Peyer's patch (tissue), 4 donors: ENCODE measurements at regions not wholly inside any gene's neighbourhood (a gene's known extent, or its start where the extent isn't known, plus 50 kb on each side); places are given as distances from the start of the nearest gene placed in this dataset.
"Not testable (repeated sequence)": the region's sequence is repeated elsewhere in the genome, so short reads cannot be mapped to it uniquely, and the experiment has no call there.

ENCODE experiments used
- DNase-seq, 3 donors: peaks; one replicate each; pipeline ENCODE4 v3.0.0-alpha.2; 2017 to 2019
- H3K27ac ChIP-seq, 4 donors: fragments of 200-600 bp; sonication (generic); one replicate each; pipeline ENCODE4 v1.5.1; 2016 to 2019
- H3K27me3 ChIP-seq, 2 donors: fragments of 200-600 bp; sonication (generic); one replicate each; pipeline ENCODE4 v1.5.1; 2019
- H3K36me3 ChIP-seq, 3 donors: fragments of 200-600 bp; sonication (generic); one replicate each; pipeline ENCODE4 v1.5.1; 2016 to 2019
- H3K4me1 ChIP-seq, 4 donors: fragments of 200-600 bp; sonication (generic); one replicate each; pipeline ENCODE4 v1.5.1; 2016 to 2019
- H3K4me3 ChIP-seq, 4 donors: fragments of 200-600 bp; sonication (generic); 1 replicate in 3 of 4; 2 replicates in 1 of 4; pipeline ENCODE4 v1.5.1; 2016 to 2019; ENCODE audit warnings: mild to moderate bottlenecking in 1 of 4
- H3K9me3 ChIP-seq, 4 donors: fragments of 200-600 bp; sonication (generic); one replicate each; pipeline ENCODE4 v1.5.1; 2016 to 2019; ENCODE audit warnings: mild to moderate bottlenecking in 1 of 4
- CTCF ChIP-seq, 6 experiments: fragments of 450-650 bp in 4 of 6; fragments of 200-600 bp in 2 of 6; sonication (generic) in 1 of 6; IDR thresholded peaks; one replicate each; pipeline ENCODE4 v1.5.1; 2017 to 2019; ENCODE audit warnings: antibody characterized with exemption in 6 of 6, mild to moderate bottlenecking in 3 of 6, moderate library complexity in 1 of 6
- POLR2A ChIP-seq, 2 donors: fragments of 450-650 bp; IDR thresholded peaks; one replicate each; pipeline ENCODE4 v1.5.1; 2017; ENCODE audit warnings: antibody characterized with exemption in 2 of 2, mild to moderate bottlenecking in 2 of 2, moderate library complexity in 2 of 2

- H3K36me3 ChIP-seq: no peaks in the 10 kb centered on the region
- H3K9me3 ChIP-seq: no peaks in the 10 kb centered on the region
- no peak overlapping the region for H3K4me3 ChIP-seq
- H3K4me1 ChIP-seq: no peaks in the 10 kb centered on the region
- no peak overlapping the region for H3K27ac ChIP-seq
- DNase-seq: no peak
- H3K27me3 ChIP-seq: no peaks in the 10 kb centered on the region
- no peak for TF ChIP-seq CTCF (IDR thresholded peaks at IDR 0.05)
- no peak for TF ChIP-seq POLR2A (IDR thresholded peaks at IDR 0.05)
Measured at GRCh38 chr12:94916663-94917062, 86.8 kb downstream of the NDUFA12 start.

GRCh38 chr12:94909663-94910062, 93.8 kb downstream of the NDUFA12 start:
- no peaks in the 10 kb centered on the region for H3K27me3 ChIP-seq
- TF ChIP-seq CTCF (IDR thresholded peaks at IDR 0.05) (no peak), POLR2A (IDR thresholded peaks at IDR 0.05) (no peak)
- no peaks in the 10 kb centered on the region for H3K9me3 ChIP-seq
- H3K27ac ChIP-seq: no peak overlapping the region
- no peak for DNase-seq
- H3K4me1 ChIP-seq: no peaks in the 10 kb centered on the region
- no peaks in the 10 kb centered on the region for H3K36me3 ChIP-seq
- H3K4me3 ChIP-seq: no peak overlapping the region

GRCh38 chr12:94905749-94906148, 97.7 kb downstream of the NDUFA12 start:
- not testable (repeated sequence) for H3K27me3 ChIP-seq, H3K4me1 ChIP-seq, H3K36me3 ChIP-seq, DNase-seq, H3K9me3 ChIP-seq, H3K27ac ChIP-seq, H3K4me3 ChIP-seq

- TF ChIP-seq POLR2A (IDR thresholded peaks at IDR 0.05) (no peak), CTCF (IDR thresholded peaks at IDR 0.05) (no peak)
- H3K4me3 ChIP-seq: no peak overlapping the region
- no peaks in the 10 kb centered on the region for H3K9me3 ChIP-seq
- H3K27ac ChIP-seq: no peak overlapping the region
- no peaks in the 10 kb centered on the region for H3K36me3 ChIP-seq
- DNase-seq: no peak
- H3K4me1 ChIP-seq: no peaks in the 10 kb centered on the region
- no peaks in the 10 kb centered on the region for H3K27me3 ChIP-seq
Measured at GRCh38 chr12:94900496-94900895, 103.0 kb downstream of the NDUFA12 start.

GRCh38 chr12:94898388-94898787, 105.1 kb downstream of the NDUFA12 start:
- TF ChIP-seq POLR2A (IDR thresholded peaks at IDR 0.05): no peak
- TF ChIP-seq CTCF (IDR thresholded peaks at IDR 0.05): peak in 2 of 6 experiments; percentile 18 to 25
- DNase-seq: no peak
- Histone ChIP-seq H3K36me3 (no peaks in the 10 kb centered on the region), H3K4me1 (no peaks in the 10 kb centered on the region), H3K27me3 (no peaks in the 10 kb centered on the region), H3K9me3 (no peaks in the 10 kb centered on the region), H3K27ac (no peak overlapping the region), H3K4me3 (no peak overlapping the region)

GRCh38 chr12:94892544-94893267, 110.8 kb downstream of the NDUFA12 start:
- Histone ChIP-seq H3K4me1 (no peaks in the 10 kb centered on the region), H3K27me3 (no peaks in the 10 kb centered on the region), H3K9me3 (no peaks in the 10 kb centered on the region), H3K27ac (no peak overlapping the region), H3K36me3 (no peaks in the 10 kb centered on the region), H3K4me3 (no peak overlapping the region)
- DNase-seq: no peak
- TF ChIP-seq POLR2A (IDR thresholded peaks at IDR 0.05): no peak
- no peak for TF ChIP-seq CTCF (IDR thresholded peaks at IDR 0.05)
